ENCODE measurements at regions not wholly inside any gene's neighbourhood (a gene's known extent, or its start where the extent isn't known, plus 50 kb on each side); places are given as distances from the start of the nearest gene placed in this dataset.

- Histone ChIP-seq H3K4me2 (ENCODE audit: low read length) (no peak overlapping the region), H3K4me3 (replicated peaks in 1 of 2; ENCODE audit: low read depth in 1 of 2, low read length in 2 of 2) (no peak overlapping the region), H3K27me3 (ENCODE audit: insufficient read depth, low read length) (no peaks in the 10 kb centered on the region), H3K4me1 (ENCODE audit: control insufficient read depth in 1 of 2, insufficient read depth in 2 of 2, low read length in 2 of 2) (no peaks in the 10 kb centered on the region), H3K79me2 (ENCODE audit: insufficient read depth, low read length) (no peaks in the 10 kb centered on the region), H3K9me2 (ENCODE audit: insufficient read depth) (no peaks in the 10 kb centered on the region), H3K36me3 (ENCODE audit: control insufficient read depth in 1 of 2, insufficient read depth in 2 of 2, low read length in 2 of 2) (no peaks in the 10 kb centered on the region), H2AFZ (ENCODE audit: low read depth, low read length, poor library complexity, severe bottlenecking) (no peak overlapping the region), H3K27ac (ENCODE audit: low read depth, low read length) (no peak overlapping the region), H3K9ac (ENCODE audit: low read length) (no peak overlapping the region), H4K20me1 (ENCODE audit: insufficient read depth) (no peaks in the 10 kb centered on the region), H3K9me3 (ENCODE audit: control insufficient read depth in 1 of 2, insufficient read depth in 1 of 2, low read depth in 1 of 2, low read length in 2 of 2) (no peaks in the 10 kb centered on the region)
- ChIA-PET CTCF (no interaction called here), POLR2A (no interaction called here), RAD21 (ENCODE audit: low non-redundant PET in 1 of 2, low total read pairs in 2 of 2, uncharacterized antibody in 2 of 2, unreplicated experiment in 2 of 2) (no interaction called here)
- BruUV-seq (replicated peaks): no TSS peak
- TF ChIP-seq ATF3 (IDR thresholded peaks at IDR 0.05): no peak
- TF ChIP-seq, protein P1, sequence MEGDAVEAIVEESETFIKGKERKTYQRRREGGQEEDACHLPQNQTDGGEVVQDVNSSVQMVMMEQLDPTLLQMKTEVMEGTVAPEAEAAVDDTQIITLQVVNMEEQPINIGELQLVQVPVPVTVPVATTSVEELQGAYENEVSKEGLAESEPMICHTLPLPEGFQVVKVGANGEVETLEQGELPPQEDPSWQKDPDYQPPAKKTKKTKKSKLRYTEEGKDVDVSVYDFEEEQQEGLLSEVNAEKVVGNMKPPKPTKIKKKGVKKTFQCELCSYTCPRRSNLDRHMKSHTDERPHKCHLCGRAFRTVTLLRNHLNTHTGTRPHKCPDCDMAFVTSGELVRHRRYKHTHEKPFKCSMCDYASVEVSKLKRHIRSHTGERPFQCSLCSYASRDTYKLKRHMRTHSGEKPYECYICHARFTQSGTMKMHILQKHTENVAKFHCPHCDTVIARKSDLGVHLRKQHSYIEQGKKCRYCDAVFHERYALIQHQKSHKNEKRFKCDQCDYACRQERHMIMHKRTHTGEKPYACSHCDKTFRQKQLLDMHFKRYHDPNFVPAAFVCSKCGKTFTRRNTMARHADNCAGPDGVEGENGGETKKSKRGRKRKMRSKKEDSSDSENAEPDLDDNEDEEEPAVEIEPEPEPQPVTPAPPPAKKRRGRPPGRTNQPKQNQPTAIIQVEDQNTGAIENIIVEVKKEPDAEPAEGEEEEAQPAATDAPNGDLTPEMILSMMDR (IDR thresholded peaks at IDR 0.05 in 2 of 3, conservative IDR thresholded peaks at IDR 0.05 in 1 of 3; ENCODE audit: borderline replicate concordance in 1 of 3, insufficient read depth in 1 of 3, low read depth in 2 of 3, low read length in 2 of 3): no peak
- TF ChIP-seq EGR1 (IDR thresholded peaks at IDR 0.05; ENCODE audit: low read depth): no peak
- TF ChIP-seq RAD21 (IDR thresholded peaks at IDR 0.05; ENCODE audit: low read depth): no peak
- no peak for TF ChIP-seq EZH2phosphoT487 (IDR thresholded peaks at IDR 0.05; ENCODE audit: borderline replicate concordance)
- TF ChIP-seq, protein P2, sequence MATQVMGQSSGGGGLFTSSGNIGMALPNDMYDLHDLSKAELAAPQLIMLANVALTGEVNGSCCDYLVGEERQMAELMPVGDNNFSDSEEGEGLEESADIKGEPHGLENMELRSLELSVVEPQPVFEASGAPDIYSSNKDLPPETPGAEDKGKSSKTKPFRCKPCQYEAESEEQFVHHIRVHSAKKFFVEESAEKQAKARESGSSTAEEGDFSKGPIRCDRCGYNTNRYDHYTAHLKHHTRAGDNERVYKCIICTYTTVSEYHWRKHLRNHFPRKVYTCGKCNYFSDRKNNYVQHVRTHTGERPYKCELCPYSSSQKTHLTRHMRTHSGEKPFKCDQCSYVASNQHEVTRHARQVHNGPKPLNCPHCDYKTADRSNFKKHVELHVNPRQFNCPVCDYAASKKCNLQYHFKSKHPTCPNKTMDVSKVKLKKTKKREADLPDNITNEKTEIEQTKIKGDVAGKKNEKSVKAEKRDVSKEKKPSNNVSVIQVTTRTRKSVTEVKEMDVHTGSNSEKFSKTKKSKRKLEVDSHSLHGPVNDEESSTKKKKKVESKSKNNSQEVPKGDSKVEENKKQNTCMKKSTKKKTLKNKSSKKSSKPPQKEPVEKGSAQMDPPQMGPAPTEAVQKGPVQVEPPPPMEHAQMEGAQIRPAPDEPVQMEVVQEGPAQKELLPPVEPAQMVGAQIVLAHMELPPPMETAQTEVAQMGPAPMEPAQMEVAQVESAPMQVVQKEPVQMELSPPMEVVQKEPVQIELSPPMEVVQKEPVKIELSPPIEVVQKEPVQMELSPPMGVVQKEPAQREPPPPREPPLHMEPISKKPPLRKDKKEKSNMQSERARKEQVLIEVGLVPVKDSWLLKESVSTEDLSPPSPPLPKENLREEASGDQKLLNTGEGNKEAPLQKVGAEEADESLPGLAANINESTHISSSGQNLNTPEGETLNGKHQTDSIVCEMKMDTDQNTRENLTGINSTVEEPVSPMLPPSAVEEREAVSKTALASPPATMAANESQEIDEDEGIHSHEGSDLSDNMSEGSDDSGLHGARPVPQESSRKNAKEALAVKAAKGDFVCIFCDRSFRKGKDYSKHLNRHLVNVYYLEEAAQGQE (IDR thresholded peaks at IDR 0.05; ENCODE audit: low read depth): no peak
- no peak for TF ChIP-seq FOSL1 (IDR thresholded peaks at IDR 0.05; ENCODE audit: low read depth)
- no peak for TF ChIP-seq ELF1 (IDR thresholded peaks at IDR 0.05; ENCODE audit: borderline replicate concordance, low read depth)
- TF ChIP-seq CBX3 (IDR thresholded peaks at IDR 0.05; ENCODE audit: low read depth): no peak
- TF ChIP-seq SRF (IDR thresholded peaks at IDR 0.05; ENCODE audit: low read depth): no peak
- TF ChIP-seq ZNF274 (IDR thresholded peaks at IDR 0.05; ENCODE audit: low read depth, low read length): no peak
- no peak for TF ChIP-seq YY1 (IDR thresholded peaks at IDR 0.05; ENCODE audit: extremely low read depth, insufficient replicate concordance, low read depth, low read length)
- no peak for TF ChIP-seq CEBPB (IDR thresholded peaks at IDR 0.05; ENCODE audit: low read depth)
- ATAC-seq: no peak
- intact Hi-C loops (cut with micrococcal nuclease): no loop called here
- DNase-seq (ENCODE audit: low read depth, low spot score): no peak
Measured at GRCh38 chr6:101058296-101058695, 177.2 kb upstream of the ASCC3 start.

All from HCT116 (cell line).